Activated CD8-positive, alpha-beta T cell treated with anti-CD3 and anti-CD28 coated beads for 36 hours (primary cell): ENCODE measurements at regions not wholly inside any gene's neighbourhood (a gene's known extent, or its start where the extent isn't known, plus 50 kb on each side); places are given as distances from the start of the nearest gene placed in this dataset.

Source experiments
- ATAC-seq: fragments of 200-7000 bp; cut with Tn5 transposase; one replicate; pipeline ENCODE4 v1.10.0; 2021; ENCODE audit warnings: mild to moderate bottlenecking, moderate library complexity
- CTCF ChIA-PET: fragments of 350-600 bp; sonication (Branson Sonifier 250); formaldehyde crosslinking; loops from one replicate; lab custom pipeline; 2021; ENCODE audit warnings: antibody characterized with exemption; lab: Charles Lee
- POLR2A ChIA-PET: fragments of 350-600 bp; sonication (Branson Sonifier 250); formaldehyde crosslinking; loops from one replicate; lab custom pipeline; 2021; ENCODE audit warnings: antibody characterized with exemption; lab: Charles Lee
- DNase-seq: peaks from one replicate; pipeline ENCODE4 v3.0.0-alpha.2; 2020
- H3K27ac Mint-ChIP-seq: one replicate; pipeline ENCODE4 v1.8.0; 2021; ENCODE audit warnings: mild to moderate bottlenecking, mixed read lengths
- H3K27me3 Mint-ChIP-seq: one replicate; pipeline ENCODE4 v1.8.0; 2021; ENCODE audit warnings: mixed read lengths
- H3K36me3 Mint-ChIP-seq: one replicate; pipeline ENCODE4 v1.8.0; 2021; ENCODE audit warnings: low read depth, mixed read lengths
- H3K4me1 Mint-ChIP-seq: one replicate; pipeline ENCODE4 v1.8.0; 2021; ENCODE audit warnings: low read depth, mixed read lengths
- H3K4me3 Mint-ChIP-seq: one replicate; pipeline ENCODE4 v1.8.0; 2021; ENCODE audit warnings: mild to moderate bottlenecking, moderate library complexity, mixed read lengths
- H3K9me3 Mint-ChIP-seq: one replicate; pipeline ENCODE4 v1.8.0; 2021; ENCODE audit warnings: mixed read lengths
- intact Hi-C: fragments of 100-400 bp; cut with micrococcal nuclease; formaldehyde crosslinking; loops from one replicate; pipeline ENCODE4 v1.10.0; 2022
- TF ChIP-seq, protein P1 (sequence below): fragments of 200-600 bp; IDR thresholded peaks from one replicate; pipeline ENCODE4 v1.8.0; 2022; ENCODE audit warnings: antibody characterized with exemption, mild to moderate bottlenecking

DNA sequence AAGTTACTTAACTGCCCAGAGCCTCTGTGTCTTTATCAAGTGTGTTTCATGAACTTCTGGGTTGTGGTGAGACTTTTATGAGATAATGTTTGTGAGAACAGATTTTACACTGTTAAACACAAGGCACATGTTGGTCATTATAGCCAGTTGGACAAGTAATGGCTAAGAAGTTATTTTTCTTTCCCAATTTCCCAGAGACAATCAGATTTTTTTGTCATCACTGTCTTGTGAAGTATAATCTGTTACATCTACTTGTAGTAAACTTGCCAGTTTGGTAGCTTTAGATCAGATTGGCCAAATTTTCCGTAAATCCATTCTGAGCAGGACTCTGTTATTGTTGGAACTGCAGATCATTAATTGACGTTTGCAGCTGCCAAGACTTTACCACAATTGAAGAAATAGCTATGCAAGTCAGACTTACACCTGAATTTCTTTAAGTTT is 838.8 kb downstream of the SLC4A3 start:
- H3K9me3 Mint-ChIP-seq: peaks cover 1% of the 10 kb centered on the region
- intact Hi-C loops: no loop called here
- H3K4me1 Mint-ChIP-seq: no peaks in the 10 kb centered on the region
- DNase-seq: no peak
- TF ChIP-seq, protein P1, sequence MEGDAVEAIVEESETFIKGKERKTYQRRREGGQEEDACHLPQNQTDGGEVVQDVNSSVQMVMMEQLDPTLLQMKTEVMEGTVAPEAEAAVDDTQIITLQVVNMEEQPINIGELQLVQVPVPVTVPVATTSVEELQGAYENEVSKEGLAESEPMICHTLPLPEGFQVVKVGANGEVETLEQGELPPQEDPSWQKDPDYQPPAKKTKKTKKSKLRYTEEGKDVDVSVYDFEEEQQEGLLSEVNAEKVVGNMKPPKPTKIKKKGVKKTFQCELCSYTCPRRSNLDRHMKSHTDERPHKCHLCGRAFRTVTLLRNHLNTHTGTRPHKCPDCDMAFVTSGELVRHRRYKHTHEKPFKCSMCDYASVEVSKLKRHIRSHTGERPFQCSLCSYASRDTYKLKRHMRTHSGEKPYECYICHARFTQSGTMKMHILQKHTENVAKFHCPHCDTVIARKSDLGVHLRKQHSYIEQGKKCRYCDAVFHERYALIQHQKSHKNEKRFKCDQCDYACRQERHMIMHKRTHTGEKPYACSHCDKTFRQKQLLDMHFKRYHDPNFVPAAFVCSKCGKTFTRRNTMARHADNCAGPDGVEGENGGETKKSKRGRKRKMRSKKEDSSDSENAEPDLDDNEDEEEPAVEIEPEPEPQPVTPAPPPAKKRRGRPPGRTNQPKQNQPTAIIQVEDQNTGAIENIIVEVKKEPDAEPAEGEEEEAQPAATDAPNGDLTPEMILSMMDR: no peak
- H3K36me3 Mint-ChIP-seq: no peaks in the 10 kb centered on the region
- no peaks in the 10 kb centered on the region for H3K27me3 Mint-ChIP-seq
- ATAC-seq: no peak
- no peak overlapping the region for H3K4me3 Mint-ChIP-seq
- ChIA-PET POLR2A (no interaction called here), CTCF (no interaction called here)
- no peak overlapping the region for H3K27ac Mint-ChIP-seq

DNA sequence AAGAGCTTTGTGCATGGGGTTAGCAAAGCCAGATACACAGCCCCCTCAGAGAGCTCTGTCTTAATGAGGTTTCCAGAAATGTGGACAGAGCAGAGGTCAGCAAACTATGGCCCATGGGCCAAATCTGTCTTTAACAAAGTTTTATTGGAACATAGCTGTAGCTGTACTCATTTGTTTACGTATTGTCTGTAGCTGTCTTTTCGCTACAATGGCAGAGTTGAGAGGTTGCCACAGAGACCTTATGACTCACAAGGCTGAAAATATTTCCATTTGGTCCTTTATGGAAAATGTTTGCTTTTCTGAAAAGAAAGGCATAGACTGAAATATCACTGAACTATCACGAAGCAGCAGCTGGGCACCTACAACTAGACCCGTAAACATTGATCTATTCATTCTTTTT is 841.8 kb downstream of the SLC4A3 start:
- CTCF ChIA-PET: no interaction called here
- Mint-ChIP-seq H3K36me3 (no peaks in the 10 kb centered on the region), H3K4me1 (no peaks in the 10 kb centered on the region), H3K27ac (no peak overlapping the region), H3K9me3 (peaks cover 1% of the 10 kb centered on the region), H3K4me3 (no peak overlapping the region), H3K27me3 (no peaks in the 10 kb centered on the region)
- DNase-seq (no peak), ATAC-seq (no peak)
- TF ChIP-seq, protein P1: no peak
- POLR2A ChIA-PET: no interaction called here
- intact Hi-C loops: no loop called here

DNA sequence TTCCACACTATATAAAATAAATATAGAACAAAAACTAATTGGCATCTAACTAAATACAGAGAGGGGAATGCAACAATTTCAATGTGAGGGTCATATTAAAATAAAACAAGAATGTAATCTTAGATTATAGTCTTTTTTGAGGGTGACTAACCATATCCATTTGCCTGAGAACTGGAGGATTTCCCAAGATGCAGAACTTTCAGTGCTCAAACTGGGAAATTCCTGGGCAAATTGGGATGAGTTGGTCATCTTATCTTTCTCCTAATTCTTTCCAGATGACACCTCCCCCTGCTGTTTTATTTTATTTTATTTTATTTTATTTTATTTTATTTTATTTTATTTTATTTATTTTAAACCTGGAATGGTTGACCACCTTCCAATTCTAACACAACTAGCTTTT is 846.2 kb downstream of the SLC4A3 start:
- Mint-ChIP-seq H3K9me3 (peaks cover 1% of the 10 kb centered on the region), H3K36me3 (no peaks in the 10 kb centered on the region), H3K27me3 (no peaks in the 10 kb centered on the region), H3K27ac (no peak overlapping the region), H3K4me1 (no peaks in the 10 kb centered on the region), H3K4me3 (no peak overlapping the region)
- intact Hi-C loops: no loop called here
- ATAC-seq (no peak), DNase-seq (no peak)
- TF ChIP-seq, protein P1: no peak
- ChIA-PET CTCF (no interaction called here), POLR2A (no interaction called here)

DNA sequence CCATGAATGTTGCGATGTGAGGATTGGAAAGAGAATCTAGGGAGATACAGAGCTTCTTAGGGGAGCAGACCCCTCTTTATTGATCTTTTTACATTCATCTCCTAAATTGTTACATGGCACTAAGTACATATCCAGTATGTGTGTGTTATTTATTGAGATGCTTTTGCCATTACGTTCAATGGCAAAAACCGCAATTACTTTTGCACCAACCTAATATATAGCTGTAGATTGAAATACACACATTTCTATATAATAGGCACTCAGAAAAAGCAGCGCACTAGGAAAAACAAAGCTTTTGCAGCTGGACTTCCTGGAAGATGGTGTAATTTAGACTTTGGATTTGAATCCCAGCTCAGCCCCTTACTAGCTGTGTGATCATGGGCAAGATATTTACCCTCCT is 849.4 kb downstream of the SLC4A3 start:
- no peak for ATAC-seq
- DNase-seq: no peak
- ChIA-PET POLR2A (no interaction called here), CTCF (no interaction called here)
- H3K9me3 Mint-ChIP-seq: no peaks in the 10 kb centered on the region
- no peaks in the 10 kb centered on the region for H3K4me1 Mint-ChIP-seq
- H3K27ac Mint-ChIP-seq: no peak overlapping the region
- no peaks in the 10 kb centered on the region for H3K27me3 Mint-ChIP-seq
- TF ChIP-seq, protein P1: no peak
- intact Hi-C loops: no loop called here
- no peak overlapping the region for H3K4me3 Mint-ChIP-seq
- no peaks in the 10 kb centered on the region for H3K36me3 Mint-ChIP-seq

DNA sequence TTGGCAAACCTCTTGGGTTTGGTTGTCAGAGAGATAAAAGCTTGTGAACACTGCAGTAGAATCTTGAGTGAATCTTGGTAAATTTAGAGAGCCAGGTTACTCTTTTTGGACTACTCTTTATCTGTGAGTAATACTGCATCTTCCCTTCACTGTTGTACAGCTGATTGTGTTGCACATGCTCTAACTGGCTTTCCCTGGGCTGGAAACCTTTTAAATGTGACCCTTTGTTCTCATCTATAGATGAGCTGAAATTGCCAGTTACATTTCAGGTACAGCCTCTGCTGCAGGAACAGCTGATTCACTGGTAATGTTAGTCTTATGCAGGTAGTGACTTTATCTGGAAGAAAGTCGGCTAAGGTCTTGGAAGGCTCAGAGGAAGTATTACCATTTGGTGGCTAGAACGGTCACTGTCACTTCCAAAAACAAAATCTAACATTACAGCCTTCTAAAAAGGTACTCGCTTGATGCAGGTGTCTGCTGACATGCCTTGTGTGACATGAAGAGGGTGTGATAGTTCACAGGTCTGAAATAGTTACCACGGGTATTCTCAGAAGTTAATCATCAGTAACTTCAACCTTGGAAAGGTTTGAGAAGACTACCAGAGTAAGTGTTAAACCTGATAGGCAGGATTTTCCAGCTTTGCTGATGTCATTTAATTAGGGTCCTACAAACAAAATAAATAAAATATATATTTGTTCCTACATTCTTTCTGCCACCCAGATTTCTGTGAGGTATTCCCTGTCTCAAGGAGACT is 851.1 kb downstream of the SLC4A3 start:
- ChIA-PET CTCF (no interaction called here), POLR2A (no interaction called here)
- intact Hi-C loops: no loop called here
- no peak overlapping the region for H3K4me3 Mint-ChIP-seq
- TF ChIP-seq, protein P1: no peak
- no peak overlapping the region for H3K27ac Mint-ChIP-seq
- DNase-seq (no peak), ATAC-seq (no peak)
- H3K27me3 Mint-ChIP-seq: no peaks in the 10 kb centered on the region
- no peaks in the 10 kb centered on the region for H3K4me1 Mint-ChIP-seq
- H3K36me3 Mint-ChIP-seq: no peaks in the 10 kb centered on the region
- H3K9me3 Mint-ChIP-seq: no peaks in the 10 kb centered on the region
